GM10248 (cell line): ENCODE measurements at regions not wholly inside any gene's neighbourhood (a gene's known extent, or its start where the extent isn't known, plus 50 kb on each side); places are given as distances from the start of the nearest gene placed in this dataset.

Experiments used
- CTCF ChIA-PET: fragments of 300-600 bp; sonication (Branson Sonifier 250); formaldehyde crosslinking; extraction: SDS; loops from one replicate; lab custom pipeline; 2021; ENCODE audit warnings: antibody characterized with exemption; lab: Yijun Ruan, JAX
- POLR2A ChIA-PET: fragments of 350-650 bp; sonication (Branson Sonifier 250); formaldehyde crosslinking; extraction: SDS; loops from one replicate; lab custom pipeline; 2020; ENCODE audit warnings: antibody characterized with exemption; lab: Yijun Ruan, JAX
- DNase-seq: peaks from one replicate; pipeline ENCODE4 v3.0.0; 2012; ENCODE audit errors: extremely low spot score
- TF ChIP-seq, protein P1 (sequence below): IDR thresholded peaks from 2 replicates; pipeline ENCODE4 v1.5.1; 2012; ENCODE audit warnings: mild to moderate bottlenecking, low read depth; ENCODE audit errors: extremely low read depth, missing control alignments, control extremely low read depth

GRCh38 chr6:103769431-103769830, 1090.3 kb downstream of the HACE1 start:
- ChIA-PET CTCF (interaction anchor here (1.1 kb wide), 1 partner anchor 28 kb away, joined by 3 read pairs; no protein-coding TSS in a partner anchor), POLR2A (no interaction called here)
- DNase-seq: no peak
- TF ChIP-seq, protein P1, sequence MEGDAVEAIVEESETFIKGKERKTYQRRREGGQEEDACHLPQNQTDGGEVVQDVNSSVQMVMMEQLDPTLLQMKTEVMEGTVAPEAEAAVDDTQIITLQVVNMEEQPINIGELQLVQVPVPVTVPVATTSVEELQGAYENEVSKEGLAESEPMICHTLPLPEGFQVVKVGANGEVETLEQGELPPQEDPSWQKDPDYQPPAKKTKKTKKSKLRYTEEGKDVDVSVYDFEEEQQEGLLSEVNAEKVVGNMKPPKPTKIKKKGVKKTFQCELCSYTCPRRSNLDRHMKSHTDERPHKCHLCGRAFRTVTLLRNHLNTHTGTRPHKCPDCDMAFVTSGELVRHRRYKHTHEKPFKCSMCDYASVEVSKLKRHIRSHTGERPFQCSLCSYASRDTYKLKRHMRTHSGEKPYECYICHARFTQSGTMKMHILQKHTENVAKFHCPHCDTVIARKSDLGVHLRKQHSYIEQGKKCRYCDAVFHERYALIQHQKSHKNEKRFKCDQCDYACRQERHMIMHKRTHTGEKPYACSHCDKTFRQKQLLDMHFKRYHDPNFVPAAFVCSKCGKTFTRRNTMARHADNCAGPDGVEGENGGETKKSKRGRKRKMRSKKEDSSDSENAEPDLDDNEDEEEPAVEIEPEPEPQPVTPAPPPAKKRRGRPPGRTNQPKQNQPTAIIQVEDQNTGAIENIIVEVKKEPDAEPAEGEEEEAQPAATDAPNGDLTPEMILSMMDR: no peak

GRCh38 chr6:103750603-103751002, 1109.1 kb downstream of the HACE1 start:
- TF ChIP-seq, protein P1: no peak
- CTCF ChIA-PET: no interaction called here
- POLR2A ChIA-PET: no interaction called here
- DNase-seq: no peak

DNA sequence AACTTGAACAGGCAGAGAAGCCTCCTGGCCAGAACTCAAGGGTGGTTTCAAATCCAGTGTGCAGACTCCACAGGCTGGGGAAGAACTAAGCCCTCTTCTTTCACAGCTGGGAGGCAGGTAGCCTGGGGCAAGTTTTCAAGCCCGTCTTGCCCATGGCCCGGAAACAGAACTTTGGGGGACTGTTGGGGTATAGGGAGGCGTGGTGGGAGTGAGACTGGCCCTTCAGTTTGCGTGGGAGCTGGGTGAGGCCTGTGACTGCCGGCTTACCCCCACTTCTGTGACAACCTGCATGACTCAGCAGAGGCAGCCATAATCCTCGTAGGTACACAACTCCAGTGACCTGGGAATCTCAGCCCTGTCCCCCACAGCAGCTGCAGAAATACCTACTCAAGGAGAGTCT, 1125.7 kb downstream of the HACE1 start:
- no peak for DNase-seq
- ChIA-PET POLR2A (no interaction called here), CTCF (no interaction called here)
- TF ChIP-seq, protein P1: no peak

DNA sequence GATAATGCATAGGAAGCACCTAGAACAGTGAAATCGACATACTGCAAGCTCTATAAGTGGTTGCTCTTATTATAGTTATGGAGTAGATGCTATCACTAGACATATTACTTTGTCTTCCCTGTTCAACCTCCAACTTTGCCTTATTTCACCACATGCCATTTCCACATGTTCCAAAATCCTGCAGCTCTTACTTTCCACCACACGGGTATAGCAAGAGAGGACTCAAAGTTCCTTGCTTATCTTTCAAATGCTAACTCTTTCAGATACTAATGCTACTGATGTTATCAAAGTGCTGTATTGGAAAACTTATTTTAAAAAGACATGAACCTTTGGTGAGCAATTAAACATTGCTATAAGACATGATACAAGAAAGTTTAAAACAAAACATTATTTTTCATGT, 1130.1 kb downstream of the HACE1 start:
- POLR2A ChIA-PET: no interaction called here
- CTCF ChIA-PET: no interaction called here
- no peak for DNase-seq
- TF ChIP-seq, protein P1: no peak

DNA sequence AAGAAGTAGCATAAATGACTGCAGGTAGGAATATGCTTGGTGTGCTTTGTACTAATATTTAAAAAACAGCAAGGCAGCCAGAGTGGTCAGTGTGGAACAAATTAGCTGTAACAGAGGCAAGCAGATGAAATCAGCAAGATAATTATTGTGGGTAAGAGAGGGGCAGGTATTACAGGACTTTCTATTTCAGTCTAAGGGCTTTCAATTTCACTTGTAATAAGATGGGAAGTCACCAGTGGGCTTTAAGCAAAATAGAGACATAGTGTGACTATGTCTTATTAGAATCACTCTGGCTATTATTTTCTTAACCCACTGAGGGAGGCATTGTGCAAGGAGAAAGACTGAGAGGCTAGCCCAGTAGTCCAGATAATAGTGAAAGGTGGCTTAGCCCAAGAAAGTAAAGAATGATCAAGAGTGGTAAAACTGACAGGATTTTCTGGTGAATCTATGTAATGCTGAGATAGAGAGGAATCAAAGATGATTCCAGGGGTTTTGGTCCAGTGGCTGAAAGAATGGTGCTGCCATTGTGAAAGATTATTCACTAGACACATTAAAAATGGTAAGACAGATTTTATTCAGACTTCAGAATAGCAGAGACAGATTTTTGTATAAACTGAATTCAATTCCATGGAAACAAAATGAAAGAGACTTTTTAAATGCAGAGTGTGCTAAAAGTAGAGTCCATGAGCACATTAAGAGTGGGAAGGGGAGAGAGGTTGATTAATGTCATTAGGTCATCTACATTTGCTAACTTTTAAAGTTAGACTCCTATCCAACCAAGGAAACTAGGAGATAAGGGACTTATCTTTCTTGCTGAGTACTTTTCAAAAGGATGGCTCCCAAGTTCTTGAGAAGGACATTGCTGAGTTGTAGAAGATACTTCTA, 1136.0 kb downstream of the HACE1 start:
- DNase-seq: peak; percentile 4
- TF ChIP-seq, protein P1: no peak
- POLR2A ChIA-PET: no interaction called here
- CTCF ChIA-PET: no interaction called here

DNA sequence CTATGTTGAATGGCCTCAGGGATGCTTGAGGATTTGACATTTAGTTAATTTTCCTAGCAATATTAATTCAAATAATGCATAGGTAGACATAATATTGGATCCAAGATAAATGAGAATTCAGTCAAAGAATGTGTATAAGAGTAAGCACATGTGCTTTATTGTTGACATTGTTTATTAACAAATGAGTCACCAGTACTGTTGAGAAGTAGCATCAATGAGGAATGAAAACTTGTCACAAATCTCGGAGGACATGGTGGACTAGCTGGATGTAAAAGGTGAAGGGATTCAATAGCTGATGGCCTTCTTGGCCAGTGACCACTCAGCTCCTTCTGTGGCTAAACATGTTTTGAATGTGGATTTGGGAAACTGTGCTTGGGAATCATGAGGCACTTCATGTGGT, 1137.0 kb downstream of the HACE1 start:
- CTCF ChIA-PET: interaction anchor here (1.3 kb wide), 1 partner anchor 22 kb away, joined by 3 read pairs; no protein-coding TSS in a partner anchor
- DNase-seq: no peak
- POLR2A ChIA-PET: no interaction called here
- TF ChIP-seq, protein P1: no peak
